HG03103 (cell line): ENCODE measurements at regions not wholly inside any gene's neighbourhood (a gene's known extent, or its start where the extent isn't known, plus 50 kb on each side); places are given as distances from the start of the nearest gene placed in this dataset.
"Not testable (repeated sequence)": the region's sequence is repeated elsewhere in the genome, so short reads cannot be mapped to it uniquely, and the experiment has no call there.

Experiments
- ATAC-seq: cut with Tn5 transposase; IDR thresholded peaks from one replicate; pipeline ENCODE4 v1.9.1; 2021; ENCODE audit warnings: low read depth; ENCODE audit not compliant: unreplicated experiment

DNA sequence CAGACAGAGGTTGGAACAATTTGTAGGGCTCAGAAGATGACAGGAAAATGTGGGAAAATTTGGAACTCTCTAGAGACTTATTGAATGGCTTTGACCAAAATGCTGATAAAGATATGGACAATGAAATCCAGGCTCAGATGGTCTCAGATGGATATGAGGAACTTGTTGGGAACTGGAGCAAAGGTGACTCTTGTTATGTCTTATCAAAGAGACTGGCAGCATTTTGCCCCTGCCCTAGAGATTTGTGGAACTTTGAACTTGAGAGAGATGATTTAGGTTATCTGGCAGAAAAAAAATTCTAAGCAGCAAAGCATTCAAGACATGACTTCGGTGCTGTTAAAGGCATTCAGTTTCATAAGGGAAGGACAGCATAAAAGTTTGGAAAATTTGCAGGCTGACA, 347.9 kb upstream of the RPS23 start:
- ATAC-seq: not testable (repeated sequence)

DNA sequence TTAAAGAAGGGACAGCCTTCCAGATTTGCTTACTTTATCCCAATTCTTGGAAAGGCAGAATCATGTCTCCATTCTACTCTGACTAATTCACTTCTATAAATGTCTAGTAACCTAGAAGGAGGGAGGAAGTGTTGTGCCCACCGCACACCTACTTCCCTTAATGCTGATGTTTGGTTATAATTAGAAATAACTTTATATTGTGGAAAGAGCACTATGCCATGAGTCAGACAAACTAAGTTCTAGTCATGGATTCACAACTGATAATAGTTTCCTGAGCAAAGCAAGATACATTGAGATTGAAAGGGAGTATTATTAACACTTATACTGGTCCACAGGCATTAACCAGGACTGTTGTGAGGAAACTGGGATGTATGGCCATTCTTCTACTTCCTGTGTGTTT, 345.9 kb upstream of the RPS23 start:
- no peak for ATAC-seq

DNA sequence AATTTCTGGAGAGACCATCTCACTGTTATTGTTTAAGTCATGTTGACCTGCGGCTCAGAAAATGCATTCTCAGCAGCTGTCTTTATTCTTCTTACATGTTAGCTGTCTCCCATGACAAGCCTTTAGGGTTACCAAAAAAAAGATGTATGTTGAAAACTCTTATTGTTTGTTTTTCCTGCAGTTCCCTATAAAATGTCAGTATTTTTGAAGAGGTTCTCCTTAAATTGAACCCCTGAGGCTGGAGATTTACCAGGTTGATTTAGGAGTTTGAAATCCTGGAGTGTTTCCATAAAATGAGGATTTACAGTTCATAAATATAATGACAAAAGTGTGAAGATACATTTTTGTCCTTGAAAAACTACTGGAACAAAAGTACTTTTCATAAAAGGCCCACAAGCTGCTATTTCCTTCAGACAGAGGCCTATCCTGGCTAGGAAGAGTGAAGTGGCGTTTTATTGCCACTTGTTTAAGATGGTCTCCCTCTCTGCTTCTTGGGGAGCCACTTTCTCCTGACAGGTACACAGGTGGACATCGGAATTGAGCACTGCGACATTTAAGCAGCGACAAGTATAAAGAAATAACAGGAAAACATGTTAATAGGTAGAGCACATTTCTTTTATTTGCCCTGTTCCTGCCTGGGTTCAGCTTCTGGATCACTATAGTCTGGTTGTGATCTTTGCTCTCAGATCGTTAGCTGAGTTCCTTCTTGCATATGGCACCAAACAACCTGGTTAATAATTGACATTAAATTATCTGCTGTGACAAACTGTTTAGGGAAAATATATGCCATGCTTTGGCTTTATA, 344.8 kb upstream of the RPS23 start:
- no peak for ATAC-seq

DNA sequence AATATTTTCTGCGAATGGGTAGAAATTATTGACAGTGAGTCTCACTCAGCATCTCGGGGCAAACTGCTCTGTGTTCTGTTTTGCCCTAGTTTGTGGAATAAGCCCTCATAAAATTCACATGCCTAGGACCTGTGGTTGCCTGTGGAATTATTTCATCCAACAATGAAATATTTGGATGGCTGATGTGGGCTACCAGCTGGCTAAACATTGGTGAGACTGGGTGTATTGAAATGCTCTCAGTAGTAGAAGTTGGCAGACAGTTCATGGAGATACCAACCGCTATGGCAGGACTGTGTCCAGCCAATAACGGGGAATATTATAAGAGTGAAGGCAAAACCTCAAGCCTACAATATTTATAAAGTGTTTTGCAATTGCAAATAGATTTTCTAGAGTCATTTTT, 344.1 kb upstream of the RPS23 start:
- ATAC-seq: no peak

DNA sequence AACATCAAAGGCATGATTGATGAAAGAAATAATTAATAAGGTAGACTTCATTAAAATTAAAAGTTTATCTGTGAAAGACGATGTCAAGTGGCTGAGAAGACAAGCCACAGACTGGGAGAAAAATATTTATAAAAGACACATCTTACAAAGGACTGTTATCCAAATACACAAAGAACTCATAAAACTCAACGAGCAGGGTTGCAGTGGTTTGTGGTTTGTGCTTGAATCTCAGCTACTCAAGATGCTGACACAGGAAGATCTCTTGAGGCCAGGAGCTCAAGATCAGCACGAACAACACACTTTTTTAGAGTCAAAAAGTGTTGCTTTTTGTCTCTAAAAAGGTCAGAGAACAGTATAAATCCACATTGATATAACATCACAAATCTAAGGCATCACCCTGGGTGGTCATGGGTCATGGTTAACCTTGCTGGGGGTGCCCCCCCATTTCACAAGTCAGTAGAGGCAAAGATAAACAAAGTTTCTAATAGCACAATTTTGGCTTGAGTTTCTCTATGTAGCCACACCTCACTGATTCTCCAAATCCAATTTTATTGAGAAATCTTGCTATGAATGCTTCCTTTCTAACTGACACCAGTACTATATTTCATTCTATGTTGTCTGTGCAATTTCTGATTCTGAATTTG, 342.9 kb upstream of the RPS23 start:
- ATAC-seq: no peak

DNA sequence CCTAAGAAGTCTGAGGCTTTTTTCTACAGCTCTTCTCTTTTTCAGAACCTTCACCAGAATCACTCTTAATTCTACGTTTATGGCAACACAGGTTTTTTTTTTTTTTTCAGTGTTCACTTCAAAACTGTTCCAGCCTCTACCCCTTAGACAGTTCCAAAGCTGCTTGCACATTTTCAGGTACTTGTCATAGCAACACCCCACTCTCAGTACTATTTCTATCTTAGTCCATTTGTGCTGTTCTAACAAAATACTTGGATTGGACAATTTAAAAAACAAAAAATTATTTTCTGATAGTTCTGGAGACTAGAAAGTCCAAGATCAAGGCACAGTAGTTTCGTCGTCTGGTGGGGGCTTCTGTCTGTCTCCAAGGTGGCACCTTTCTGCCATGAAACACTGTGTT, 340.9 kb upstream of the RPS23 start:
- no peak for ATAC-seq

DNA sequence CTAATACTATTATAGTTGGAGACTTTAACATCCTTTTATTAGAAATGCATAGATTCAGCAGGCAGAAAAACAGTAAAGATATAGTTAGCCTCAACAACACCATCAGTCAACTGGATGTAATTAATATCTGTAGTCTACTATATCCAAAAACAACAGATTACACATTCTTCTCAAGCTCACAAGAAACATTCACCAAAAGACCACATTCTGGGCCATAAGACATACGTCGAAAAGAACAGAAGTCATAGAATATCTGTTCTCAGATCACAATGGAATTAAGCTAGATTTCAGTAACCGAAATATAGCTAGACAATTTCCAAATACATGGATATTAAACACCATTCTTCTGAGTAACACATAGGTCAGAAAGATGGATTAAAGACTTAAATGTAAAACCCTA, 336.6 kb upstream of the RPS23 start:
- ATAC-seq: no peak

DNA sequence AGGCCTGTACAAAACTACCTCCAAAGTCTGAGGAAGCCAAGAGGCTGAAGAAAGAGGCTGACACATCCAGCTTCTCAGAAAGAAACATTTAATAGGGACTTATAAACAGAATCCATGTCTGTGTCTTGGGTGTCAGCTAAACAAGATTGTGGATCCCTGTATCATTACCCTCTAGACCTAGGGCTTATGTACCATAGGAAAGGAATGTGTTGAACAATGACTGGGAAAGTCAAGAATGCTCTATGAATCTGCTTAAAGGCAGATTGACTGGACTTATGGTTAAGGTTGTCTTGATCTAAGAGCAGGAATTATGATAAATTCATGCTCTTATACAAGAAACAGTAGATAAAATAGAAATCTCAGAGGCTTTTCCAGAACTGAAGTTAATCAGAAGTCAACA, 335.7 kb upstream of the RPS23 start:
- ATAC-seq: no peak

DNA sequence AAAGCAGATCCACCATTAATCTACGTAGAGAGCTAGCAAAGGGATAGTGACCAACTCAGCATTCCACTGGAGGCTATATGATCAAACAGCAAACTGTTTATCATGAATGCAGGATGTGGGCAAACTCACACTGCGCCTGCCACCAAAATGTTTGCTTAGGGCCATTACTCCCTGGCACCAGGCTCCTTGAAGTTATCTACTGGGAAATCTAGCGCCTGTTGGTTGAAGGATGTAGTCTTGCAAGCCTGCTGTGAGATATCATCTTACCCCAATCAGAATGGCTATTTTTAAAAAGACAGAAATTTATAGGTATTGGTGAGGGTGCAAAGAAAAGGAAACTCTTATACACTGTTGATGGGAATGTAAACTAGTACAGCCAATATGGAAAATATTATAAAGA, 332.5 kb upstream of the RPS23 start:
- ATAC-seq: no peak

DNA sequence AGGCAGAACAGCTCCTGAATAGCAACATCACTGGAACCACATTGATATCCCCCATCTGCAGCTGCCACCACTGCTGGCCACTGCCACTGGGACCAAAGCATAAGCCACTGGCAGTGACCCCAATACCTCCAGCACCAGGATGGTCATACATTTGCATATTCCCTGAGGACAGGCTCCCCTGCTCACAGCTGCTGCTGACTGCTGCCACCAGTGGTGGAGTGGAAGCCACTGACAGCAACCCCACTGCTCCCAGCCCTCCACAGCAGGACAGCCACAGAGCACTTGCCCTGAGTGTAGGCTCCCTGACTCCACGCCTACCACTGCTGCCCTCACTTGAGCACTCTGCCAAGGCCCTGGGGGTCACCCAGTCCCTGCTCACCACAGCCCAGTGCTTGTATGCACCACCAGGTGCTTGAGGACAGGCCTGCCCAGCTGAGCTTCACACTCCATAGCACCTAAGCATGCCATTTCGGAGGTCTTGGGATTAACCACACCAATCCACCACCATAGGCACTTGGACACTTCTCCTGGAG, 327.4 kb upstream of the RPS23 start:
- no peak for ATAC-seq

DNA sequence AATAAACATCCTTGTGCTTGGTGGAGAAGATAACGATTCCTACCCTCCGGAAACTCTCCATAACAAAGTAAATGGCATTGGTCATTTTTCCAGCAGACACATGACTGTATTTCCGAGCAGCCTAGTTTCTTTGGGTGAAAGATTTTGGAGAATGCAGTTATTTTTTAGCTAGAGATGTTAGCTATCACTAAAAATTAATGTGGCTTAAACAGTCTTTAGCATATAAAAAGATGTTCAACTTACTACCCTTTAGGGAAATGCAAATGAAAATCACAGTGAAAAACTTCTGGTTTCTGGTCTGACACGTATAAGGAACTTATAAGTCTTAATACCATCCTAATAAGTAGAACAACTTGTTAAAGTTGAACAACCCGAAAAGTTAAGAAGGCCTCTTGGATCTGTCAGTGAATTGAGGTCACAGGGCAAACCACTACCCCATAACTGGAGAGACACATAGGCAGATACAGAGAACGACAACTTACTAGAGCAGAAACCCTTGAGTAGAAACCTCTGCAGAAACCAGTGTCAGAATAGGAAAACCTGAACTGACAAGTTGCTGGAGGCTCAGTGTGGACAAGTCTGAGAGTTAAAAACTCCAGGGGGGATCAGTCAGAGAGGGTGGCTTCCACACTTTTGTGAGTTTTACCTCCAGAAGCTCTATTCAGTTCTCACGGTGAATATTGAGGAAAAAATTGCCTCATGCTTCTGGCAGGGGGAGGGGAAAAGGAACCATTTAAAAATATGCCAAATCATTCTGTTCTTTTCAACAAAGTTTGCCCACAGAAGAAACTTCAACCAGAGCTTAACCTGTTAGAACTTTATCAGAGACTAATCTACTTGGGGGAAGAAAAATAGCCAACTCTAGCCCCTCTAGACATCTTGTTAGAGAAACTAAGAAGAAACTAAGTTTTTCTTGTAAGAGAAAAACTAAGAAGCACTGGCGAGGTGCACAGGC, 325.2 kb upstream of the RPS23 start:
- ATAC-seq: no peak

DNA sequence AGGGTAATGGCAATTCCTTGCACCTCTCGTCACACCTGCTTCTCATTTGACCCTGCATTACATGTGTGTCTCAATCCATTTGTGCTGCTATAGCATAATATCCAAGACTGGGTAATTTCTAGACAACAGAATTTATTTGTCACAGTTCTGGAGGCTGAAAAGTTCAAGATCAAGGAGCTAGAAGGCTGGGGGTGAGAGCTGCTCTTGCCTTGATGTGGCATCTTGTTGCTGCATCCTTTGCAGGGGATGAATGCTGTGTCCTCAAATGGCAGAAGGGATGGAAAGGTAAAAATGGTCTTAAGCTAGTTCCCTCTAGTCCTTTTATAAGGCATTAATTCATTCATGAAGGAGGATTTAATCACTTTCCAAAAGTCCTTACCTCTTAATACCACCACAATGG, 323.7 kb upstream of the RPS23 start:
- ATAC-seq: no peak

DNA sequence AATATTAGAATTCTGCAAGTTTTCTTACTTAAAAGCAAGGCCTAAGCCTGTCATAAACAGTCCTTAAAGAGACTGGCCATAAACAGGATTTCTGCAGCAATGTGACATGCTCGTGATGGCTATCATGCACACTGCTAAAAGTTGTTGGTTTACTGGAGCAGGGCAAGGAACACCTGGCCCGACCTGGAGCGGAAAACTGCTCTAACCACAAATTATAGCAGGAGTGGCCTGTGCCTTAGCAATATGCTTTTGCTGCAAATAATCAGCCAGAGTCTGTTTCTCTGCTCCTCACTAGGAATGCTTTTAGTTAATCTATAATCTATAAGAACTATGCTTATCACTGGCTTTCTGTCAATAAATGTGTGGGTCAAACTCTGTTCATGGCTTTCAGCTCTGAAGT, 322.9 kb upstream of the RPS23 start:
- ATAC-seq: no peak

DNA sequence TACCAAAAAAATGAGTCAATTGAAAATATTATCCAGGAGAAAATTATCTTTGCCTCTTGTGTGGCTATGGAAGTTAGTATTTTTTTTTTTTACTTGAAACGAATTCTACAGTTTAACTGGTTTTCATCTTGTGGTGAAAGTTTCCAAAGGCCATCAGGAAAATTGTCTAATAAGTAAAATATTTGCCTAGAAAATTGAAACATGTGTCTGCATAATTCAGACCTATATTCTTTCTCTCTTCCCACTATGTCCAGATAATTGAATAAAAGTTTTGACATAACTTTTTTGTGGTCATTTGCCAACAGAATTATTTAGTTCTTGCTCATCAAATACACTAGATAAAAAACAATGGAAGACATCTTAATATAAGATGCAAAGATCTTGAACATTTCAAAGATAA, 321.5 kb upstream of the RPS23 start:
- no peak for ATAC-seq

DNA sequence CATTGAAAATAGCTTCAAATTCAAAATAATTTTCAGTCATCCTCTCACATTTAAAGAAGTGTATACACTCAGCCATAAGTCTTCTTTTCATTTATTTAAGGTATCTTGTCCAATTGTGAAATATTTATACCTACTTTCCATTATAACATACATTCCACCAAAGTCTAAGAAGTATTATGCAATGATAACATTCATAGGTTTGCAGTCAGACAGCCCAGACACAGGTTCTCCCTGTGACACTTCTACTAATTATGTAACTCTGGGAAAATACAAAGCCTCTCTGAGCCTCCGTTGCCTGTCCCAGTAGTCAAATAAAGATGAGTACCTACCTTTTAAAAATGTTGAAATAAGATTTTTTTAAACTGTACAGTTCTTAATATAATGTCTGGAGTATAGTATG, 320.9 kb upstream of the RPS23 start:
- no peak for ATAC-seq

DNA sequence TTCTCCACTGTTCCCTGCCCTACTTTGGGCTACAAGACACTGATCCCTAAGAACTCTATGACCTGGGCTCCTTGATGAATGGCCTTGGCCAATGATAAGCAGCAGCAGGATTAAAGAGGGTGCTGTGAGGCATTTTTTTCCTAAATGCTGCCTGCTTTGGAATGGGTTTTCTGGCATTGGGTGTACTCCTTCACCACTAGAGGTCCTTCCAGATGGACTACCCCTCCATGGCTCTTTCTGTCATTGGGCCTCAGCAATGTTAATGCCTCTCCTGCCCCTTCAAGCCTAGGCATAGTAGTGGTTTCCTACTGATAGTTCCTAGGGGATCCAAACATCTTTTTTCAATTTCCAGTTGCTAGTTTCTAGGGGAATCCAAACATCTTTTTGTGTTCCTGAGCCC, 319.3 kb upstream of the RPS23 start:
- ATAC-seq: no peak

DNA sequence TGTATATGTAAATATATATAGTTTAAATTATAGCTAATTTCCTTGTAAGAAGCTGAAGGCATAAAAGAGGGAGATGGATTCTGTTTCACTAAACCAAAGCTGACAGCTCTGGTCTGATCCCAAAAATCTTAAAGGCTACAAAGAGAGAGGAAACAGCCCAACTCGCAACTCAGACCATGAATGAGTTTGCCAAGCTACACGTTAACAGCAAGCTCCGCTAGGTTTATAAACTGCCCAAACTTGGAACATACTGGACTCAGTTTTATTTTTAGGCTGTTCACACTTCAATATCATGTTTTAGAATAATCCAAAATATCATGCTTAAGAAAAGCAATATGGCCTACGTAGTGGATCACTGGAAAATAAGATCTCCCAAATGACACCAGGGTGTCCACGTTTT, 318.3 kb upstream of the RPS23 start:
- ATAC-seq: no peak

DNA sequence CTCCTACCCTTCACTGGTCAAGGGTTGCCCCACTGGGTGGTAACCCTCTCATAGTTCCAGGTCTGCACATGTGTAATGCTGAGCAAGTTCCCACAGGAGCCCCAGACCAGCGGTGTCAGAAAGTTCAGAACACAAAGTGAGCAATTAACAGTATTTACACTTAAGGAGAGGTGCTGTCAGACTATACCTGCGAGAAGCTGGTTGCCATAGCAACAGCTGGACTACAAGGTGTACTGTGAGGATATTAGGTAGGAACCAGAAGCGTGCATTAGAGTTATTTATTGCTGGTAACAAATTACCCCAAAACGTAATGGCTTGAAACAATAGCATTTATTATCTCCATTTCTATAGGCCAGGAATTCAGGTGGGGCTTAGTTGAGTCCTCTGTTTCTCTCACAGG, 317.0 kb upstream of the RPS23 start:
- no peak for ATAC-seq

DNA sequence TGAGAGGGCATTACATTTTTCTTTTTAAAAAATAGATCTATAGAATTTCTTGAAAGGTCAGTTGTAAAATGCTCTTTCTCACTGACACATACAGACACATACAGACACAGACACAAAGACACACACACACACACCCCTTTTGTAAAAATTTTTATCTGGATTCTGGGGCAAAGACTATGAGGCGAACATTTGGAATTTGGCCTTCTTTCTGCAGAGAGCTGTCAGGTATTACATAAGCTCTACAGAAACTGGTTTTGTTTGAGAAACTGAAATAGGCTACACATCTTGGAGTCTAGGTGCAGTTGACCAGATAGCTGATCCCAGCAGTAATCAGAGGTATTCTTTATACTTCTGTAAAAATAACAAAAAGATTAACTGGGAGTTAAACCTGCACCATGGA, 315.9 kb upstream of the RPS23 start:
- ATAC-seq: no peak

DNA sequence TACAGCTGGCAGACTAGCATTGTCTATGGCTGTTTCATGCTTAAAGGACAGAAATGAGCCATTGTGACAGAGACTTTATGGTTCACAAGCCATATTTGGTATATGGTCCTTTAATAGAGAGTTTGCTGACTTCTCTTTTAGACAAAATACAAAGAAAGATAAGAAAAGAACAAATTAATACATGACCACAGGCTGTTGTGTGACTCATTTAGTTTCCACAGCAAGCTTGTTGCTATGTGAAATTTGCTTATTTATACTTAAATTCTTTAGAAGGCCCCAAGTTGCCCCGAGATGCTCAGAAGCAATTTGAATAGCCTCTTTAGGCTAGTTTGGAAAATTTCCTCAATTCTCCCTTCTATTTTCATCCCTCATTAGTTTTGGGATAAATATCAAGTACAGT, 315.3 kb upstream of the RPS23 start:
- ATAC-seq: no peak

DNA sequence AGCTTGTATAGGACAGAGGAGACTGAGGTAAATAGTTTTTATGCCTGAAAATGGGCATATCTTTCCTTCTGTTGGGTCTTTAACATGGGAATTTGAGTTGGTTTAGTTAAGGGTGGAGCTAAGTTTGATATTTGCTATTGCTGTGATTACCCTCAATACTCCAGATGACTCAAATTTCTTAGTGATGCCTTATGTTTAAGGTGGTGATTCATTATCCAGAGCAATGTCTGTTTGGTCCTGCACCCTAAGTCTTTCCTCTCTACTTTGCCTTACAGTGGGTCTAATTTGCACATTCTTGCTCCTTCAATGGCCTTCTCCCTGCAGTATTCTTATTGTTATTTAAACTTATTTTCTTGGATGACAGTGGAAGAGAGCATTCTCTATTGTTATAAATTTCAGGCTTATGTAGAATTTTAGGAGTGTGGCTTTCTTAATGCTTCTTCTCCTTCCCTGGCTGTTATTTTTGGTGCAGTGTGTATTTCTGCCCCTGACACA, 312.9 kb upstream of the RPS23 start:
- no peak for ATAC-seq
